ENCODE measurements at regions not wholly inside any gene's neighbourhood (a gene's known extent, or its start where the extent isn't known, plus 50 kb on each side); places are given as distances from the start of the nearest gene placed in this dataset.

DNA sequence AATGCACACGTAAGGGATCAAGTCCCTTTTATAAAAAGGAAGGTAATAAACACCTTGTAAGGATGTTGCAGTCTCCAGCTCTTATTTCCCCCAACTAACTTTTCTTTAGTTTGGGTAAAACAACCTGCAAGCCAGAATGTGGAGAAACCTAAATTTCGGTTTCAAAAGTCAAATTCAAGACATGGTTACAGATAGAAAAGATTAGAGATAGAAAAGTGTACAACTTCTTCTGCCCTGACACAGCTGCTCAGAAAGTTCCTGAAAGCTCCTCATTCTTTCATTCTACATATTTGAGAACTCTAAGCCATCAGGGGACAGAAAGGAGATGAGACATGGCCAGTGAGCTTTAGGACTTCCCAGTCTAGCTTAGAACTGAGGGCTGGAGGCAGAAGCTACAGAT lies 574.9 kb downstream of the DIPK2A start:
- no peaks in the 10 kb centered on the region for H3K27me3 ChIP-seq
- H3K27ac ChIP-seq: no peak overlapping the region
- H3K4me1 ChIP-seq: no peaks in the 10 kb centered on the region
- TF ChIP-seq POLR2A (IDR thresholded peaks at IDR 0.05) (no peak), EP300 (IDR thresholded peaks at IDR 0.05) (no peak)
- TF ChIP-seq, protein P1, sequence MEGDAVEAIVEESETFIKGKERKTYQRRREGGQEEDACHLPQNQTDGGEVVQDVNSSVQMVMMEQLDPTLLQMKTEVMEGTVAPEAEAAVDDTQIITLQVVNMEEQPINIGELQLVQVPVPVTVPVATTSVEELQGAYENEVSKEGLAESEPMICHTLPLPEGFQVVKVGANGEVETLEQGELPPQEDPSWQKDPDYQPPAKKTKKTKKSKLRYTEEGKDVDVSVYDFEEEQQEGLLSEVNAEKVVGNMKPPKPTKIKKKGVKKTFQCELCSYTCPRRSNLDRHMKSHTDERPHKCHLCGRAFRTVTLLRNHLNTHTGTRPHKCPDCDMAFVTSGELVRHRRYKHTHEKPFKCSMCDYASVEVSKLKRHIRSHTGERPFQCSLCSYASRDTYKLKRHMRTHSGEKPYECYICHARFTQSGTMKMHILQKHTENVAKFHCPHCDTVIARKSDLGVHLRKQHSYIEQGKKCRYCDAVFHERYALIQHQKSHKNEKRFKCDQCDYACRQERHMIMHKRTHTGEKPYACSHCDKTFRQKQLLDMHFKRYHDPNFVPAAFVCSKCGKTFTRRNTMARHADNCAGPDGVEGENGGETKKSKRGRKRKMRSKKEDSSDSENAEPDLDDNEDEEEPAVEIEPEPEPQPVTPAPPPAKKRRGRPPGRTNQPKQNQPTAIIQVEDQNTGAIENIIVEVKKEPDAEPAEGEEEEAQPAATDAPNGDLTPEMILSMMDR (IDR thresholded peaks at IDR 0.05): no peak
- H3K9me3 ChIP-seq: no peaks in the 10 kb centered on the region
- 79 to 87% methylated on average over 2 of the region's 2 CpGs for WGBS, 2 donors
- no peak for DNase-seq (ENCODE audit: low spot score in 2 of 2)
- H3K4me3 ChIP-seq: no peak overlapping the region
- no peaks in the 10 kb centered on the region for H3K36me3 ChIP-seq

GRCh38 chr3:144548346-144548745 lies 576.7 kb downstream of the DIPK2A start:
- Histone ChIP-seq H3K27ac (no peak overlapping the region), H3K36me3 (no peaks in the 10 kb centered on the region), H3K27me3 (no peaks in the 10 kb centered on the region), H3K4me3 (no peak overlapping the region), H3K4me1 (no peaks in the 10 kb centered on the region), H3K9me3 (no peaks in the 10 kb centered on the region)
- 70 to 75% methylated on average over 4 of the region's 4 CpGs for WGBS, 2 donors
- no peak for DNase-seq (ENCODE audit: low spot score in 2 of 2)
- TF ChIP-seq EP300 (IDR thresholded peaks at IDR 0.05): no peak
- TF ChIP-seq, protein P1 (IDR thresholded peaks at IDR 0.05): no peak
- TF ChIP-seq POLR2A (IDR thresholded peaks at IDR 0.05): no peak

- 33 to 47% methylated on average over 1 of the region's 1 CpG for WGBS, 2 donors
- Histone ChIP-seq H3K9me3 (no peaks in the 10 kb centered on the region), H3K4me1 (no peaks in the 10 kb centered on the region), H3K27me3 (no peaks in the 10 kb centered on the region), H3K4me3 (no peak overlapping the region), H3K27ac (no peak overlapping the region), H3K36me3 (no peaks in the 10 kb centered on the region)
- TF ChIP-seq, protein P1 (IDR thresholded peaks at IDR 0.05): no peak
- no peak for TF ChIP-seq EP300 (IDR thresholded peaks at IDR 0.05)
- no peak for TF ChIP-seq POLR2A (IDR thresholded peaks at IDR 0.05)
- no peak for DNase-seq (ENCODE audit: low spot score in 2 of 2)
Observed at GRCh38 chr3:144549166-144549565, 577.5 kb downstream of the DIPK2A start.

DNA sequence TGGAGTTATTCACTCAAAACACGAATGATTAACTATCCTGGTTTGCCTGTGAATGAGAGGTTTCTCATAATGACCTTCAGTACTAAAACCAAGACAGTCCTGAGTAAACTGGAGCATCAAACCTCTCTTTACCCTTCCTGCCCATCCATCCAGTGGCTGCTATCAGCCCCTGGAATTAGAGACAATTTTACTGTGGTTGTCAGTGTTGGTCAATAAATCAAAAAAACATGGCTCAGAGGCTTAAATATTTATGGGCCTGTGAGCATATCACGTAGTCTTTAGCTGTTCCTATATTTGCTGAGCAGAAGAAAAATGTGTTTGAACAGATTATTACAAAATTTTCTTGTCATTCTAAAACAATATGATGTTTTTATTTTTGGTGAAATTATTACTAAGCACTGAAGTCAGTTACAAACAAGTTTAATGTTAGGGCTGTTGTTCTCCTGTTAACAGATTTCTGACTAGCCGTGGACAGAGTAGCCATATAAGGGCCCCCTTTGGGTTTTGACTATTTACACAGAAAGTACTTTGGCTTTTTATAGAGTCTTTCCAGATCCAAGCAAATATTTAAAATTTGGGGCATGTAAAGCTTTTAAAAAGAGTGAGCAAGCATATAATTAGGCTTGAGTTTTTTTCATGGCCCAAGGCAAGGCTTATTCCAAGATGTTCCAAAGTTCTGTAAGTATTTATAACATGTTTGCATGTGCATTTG lies 580.9 kb downstream of the DIPK2A start:
- H3K4me1 ChIP-seq: no peaks in the 10 kb centered on the region
- H3K36me3 ChIP-seq: no peaks in the 10 kb centered on the region
- H3K9me3 ChIP-seq: no peaks in the 10 kb centered on the region
- no peak overlapping the region for H3K4me3 ChIP-seq
- WGBS, 2 donors: 69 to 78% methylated on average over 3 of the region's 3 CpGs
- TF ChIP-seq EP300 (IDR thresholded peaks at IDR 0.05) (no peak), POLR2A (IDR thresholded peaks at IDR 0.05) (no peak)
- TF ChIP-seq, protein P1 (IDR thresholded peaks at IDR 0.05): no peak
- H3K27ac ChIP-seq: no peak overlapping the region
- no peak for DNase-seq (ENCODE audit: low spot score in 2 of 2)
- H3K27me3 ChIP-seq: no peaks in the 10 kb centered on the region

GRCh38 chr3:144553301-144553700 lies 581.7 kb downstream of the DIPK2A start:
- WGBS, 2 donors: 33 to 49% methylated on average over 1 of the region's 1 CpG

More at GRCh38 chr3:144553301-144553700, 581.7 kb downstream of the DIPK2A start:
- Histone ChIP-seq H3K27ac (no peak overlapping the region), H3K4me1 (no peaks in the 10 kb centered on the region), H3K27me3 (no peaks in the 10 kb centered on the region), H3K4me3 (no peak overlapping the region), H3K9me3 (no peaks in the 10 kb centered on the region), H3K36me3 (no peaks in the 10 kb centered on the region)
- no peak for DNase-seq (ENCODE audit: low spot score in 2 of 2)
- TF ChIP-seq EP300 (IDR thresholded peaks at IDR 0.05) (no peak), POLR2A (IDR thresholded peaks at IDR 0.05) (no peak)
- TF ChIP-seq, protein P1 (IDR thresholded peaks at IDR 0.05): no peak

Data from tibial nerve (tissue), 4 donors.